Loucy (cell line): ENCODE measurements at regions not wholly inside any gene's neighbourhood (a gene's known extent, or its start where the extent isn't known, plus 50 kb on each side); places are given as distances from the start of the nearest gene placed in this dataset.

Experiments
- H2AFZ ChIP-seq: fragments of 200-600 bp; sonication (generic); 2 replicates; pipeline ENCODE4 v1.6.0; 2016; ENCODE audit warnings: antibody characterized with exemption, mild to moderate bottlenecking, low read length, moderate library complexity
- H3F3A ChIP-seq: fragments of 200-600 bp; 2 replicates; pipeline ENCODE4 v1.6.0; 2016; ENCODE audit warnings: antibody characterized with exemption, low read depth, mild to moderate bottlenecking
- H3K27me3 ChIP-seq: fragments of 200-600 bp; sonication (generic); 2 replicates; pipeline ENCODE4 v1.6.1; 2014; ENCODE audit warnings: low read length, mild to moderate bottlenecking; ENCODE audit not compliant: insufficient read depth, poor library complexity, severe bottlenecking
- H3K36me3 ChIP-seq: fragments of 200-600 bp; sonication (generic); 2 replicates; pipeline ENCODE4 v1.6.1; 2016; ENCODE audit warnings: low read length; ENCODE audit not compliant: insufficient read depth
- H3K4me1 ChIP-seq: fragments of 200-600 bp; sonication (generic); 2 replicates; pipeline ENCODE4 v1.5.1; 2014; ENCODE audit warnings: low read length, mild to moderate bottlenecking; ENCODE audit not compliant: insufficient read depth, poor library complexity, severe bottlenecking
- H3K4me2 ChIP-seq: fragments of 200-600 bp; sonication (generic); 2 replicates; pipeline ENCODE4 v1.6.0; 2014; ENCODE audit warnings: antibody characterized with exemption, low read length, low read depth, mild to moderate bottlenecking; ENCODE audit not compliant: poor library complexity, severe bottlenecking
- H3K4me3 ChIP-seq: fragments of 200-600 bp; sonication (generic); 2 replicates; pipeline ENCODE4 v1.5.1; 2014; ENCODE audit warnings: low read length, mild to moderate bottlenecking, mixed read lengths; ENCODE audit not compliant: poor library complexity, severe bottlenecking
- H3K79me2 ChIP-seq: fragments of 200-600 bp; sonication (generic); 2 replicates; pipeline ENCODE4 v1.6.1; 2014; ENCODE audit warnings: low read length; ENCODE audit not compliant: insufficient read depth
- H3K9ac ChIP-seq: fragments of 200-600 bp; sonication (generic); 2 replicates; pipeline ENCODE4 v1.6.0; 2014; ENCODE audit warnings: mild to moderate bottlenecking, low read depth, low read length, moderate library complexity; ENCODE audit not compliant: poor library complexity, severe bottlenecking
- H3K9me2 ChIP-seq: fragments of 200-600 bp; sonication (generic); replicated peaks from 2 replicates; pipeline ENCODE4 v1.6.1; 2016; ENCODE audit warnings: low read depth, low read length, mixed read lengths
- H3K9me3 ChIP-seq: fragments of 200-600 bp; sonication (generic); 2 replicates; pipeline ENCODE4 v1.6.1; 2014; ENCODE audit warnings: mild to moderate bottlenecking, antibody characterized with exemption, low read length, low read depth; ENCODE audit not compliant: insufficient read depth
- H4K20me1 ChIP-seq: fragments of 200-600 bp; sonication (generic); 2 replicates; pipeline ENCODE4 v1.6.0; 2014; ENCODE audit warnings: antibody characterized with exemption, low read length, mild to moderate bottlenecking; ENCODE audit not compliant: insufficient read depth, poor library complexity, severe bottlenecking
- CTCF ChIP-seq: fragments of 200-600 bp; sonication (generic); conservative IDR thresholded peaks from 2 replicates; pipeline ENCODE4 v1.5.1; 2014; ENCODE audit warnings: mild to moderate bottlenecking, antibody characterized with exemption, low read length
- EZH2phosphoT487 ChIP-seq: fragments of 200-600 bp; IDR thresholded peaks from 2 replicates; pipeline ENCODE4 v1.6.1; 2018; ENCODE audit warnings: antibody characterized with exemption, mild to moderate bottlenecking, moderate library complexity, borderline replicate concordance

GRCh38 chr6:120498711-120499110 lies 835.6 kb downstream of the TBC1D32 start:
- Histone ChIP-seq H3K4me2 (no peak overlapping the region), H3K9me2 (no peaks in the 10 kb centered on the region), H3K27me3 (no peaks in the 10 kb centered on the region), H3F3A (no peaks in the 10 kb centered on the region), H3K4me1 (no peaks in the 10 kb centered on the region), H2AFZ (no peak overlapping the region), H3K36me3 (no peaks in the 10 kb centered on the region), H3K9ac (no peak overlapping the region), H4K20me1 (no peaks in the 10 kb centered on the region), H3K9me3 (no peaks in the 10 kb centered on the region; the same call in none of the 2 replicates), H3K79me2 (no peaks in the 10 kb centered on the region), H3K4me3 (no peak overlapping the region)
- TF ChIP-seq EZH2phosphoT487 (no peak), CTCF (no peak)

GRCh38 chr6:120496661-120497060 lies 837.6 kb downstream of the TBC1D32 start:
- Histone ChIP-seq H3K4me1 (no peaks in the 10 kb centered on the region), H3K9ac (no peak overlapping the region), H3K9me2 (no peaks in the 10 kb centered on the region), H2AFZ (no peak overlapping the region), H3K36me3 (no peaks in the 10 kb centered on the region), H3K9me3 (no peaks in the 10 kb centered on the region; the same call in 1 of the 2 replicates), H3K4me2 (no peak overlapping the region), H3K79me2 (no peaks in the 10 kb centered on the region), H3K4me3 (no peak overlapping the region), H3F3A (no peaks in the 10 kb centered on the region), H3K27me3 (no peaks in the 10 kb centered on the region), H4K20me1 (no peaks in the 10 kb centered on the region)
- no peak for TF ChIP-seq CTCF
- TF ChIP-seq EZH2phosphoT487: no peak

DNA sequence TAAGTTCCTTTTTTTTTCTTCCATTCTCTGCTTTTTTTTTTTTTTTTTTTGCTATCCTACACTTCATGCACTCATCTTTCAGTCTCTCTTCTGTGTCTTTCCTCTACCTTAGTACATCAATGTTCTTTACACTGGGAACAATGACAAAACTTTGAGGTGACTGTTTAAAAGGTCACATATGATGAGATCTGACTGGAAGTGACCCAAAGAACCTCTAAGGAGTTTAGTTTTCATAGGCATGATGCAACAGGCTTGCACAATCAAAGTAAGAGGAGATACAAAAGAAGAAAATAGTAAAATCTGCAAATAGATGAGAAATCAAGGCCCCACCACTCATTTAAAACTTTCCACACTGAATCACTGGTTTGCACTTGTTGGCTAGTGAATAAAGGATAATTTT lies 840.8 kb downstream of the TBC1D32 start:
- H3K4me1 ChIP-seq: no peaks in the 10 kb centered on the region
- no peaks in the 10 kb centered on the region for H3K36me3 ChIP-seq
- no peaks in the 10 kb centered on the region for H3F3A ChIP-seq
- no peak overlapping the region for H3K9ac ChIP-seq
- H3K9me3 ChIP-seq: no peaks in the 10 kb centered on the region; the same call in 1 of the 2 replicates
- no peaks in the 10 kb centered on the region for H3K27me3 ChIP-seq
- no peaks in the 10 kb centered on the region for H3K79me2 ChIP-seq
- no peak overlapping the region for H3K4me2 ChIP-seq
- TF ChIP-seq CTCF (no peak), EZH2phosphoT487 (no peak)
- no peak overlapping the region for H2AFZ ChIP-seq
- no peaks in the 10 kb centered on the region for H4K20me1 ChIP-seq
- H3K9me2 ChIP-seq: no peaks in the 10 kb centered on the region
- no peak overlapping the region for H3K4me3 ChIP-seq
